Activated naive CD8-positive, alpha-beta T cell treated with anti-CD3 and anti-CD28 coated beads, Interleukin-2, amount 50 U/mL, for 16 hours (primary cell): ENCODE measurements at regions not wholly inside any gene's neighbourhood (a gene's known extent, or its start where the extent isn't known, plus 50 kb on each side); places are given as distances from the start of the nearest gene placed in this dataset.
"Not testable (repeated sequence)": the region's sequence is repeated elsewhere in the genome, so short reads cannot be mapped to it uniquely, and the experiment has no call there.

Source experiments
- DNase-seq: peaks from one replicate; pipeline ENCODE4 v3.0.0-alpha.2; 2020; ENCODE audit warnings: low read depth, low spot score

GRCh38 chr16:65740711-65741110 lies 618.8 kb upstream of the CDH11 start:
- no peak for DNase-seq

DNA sequence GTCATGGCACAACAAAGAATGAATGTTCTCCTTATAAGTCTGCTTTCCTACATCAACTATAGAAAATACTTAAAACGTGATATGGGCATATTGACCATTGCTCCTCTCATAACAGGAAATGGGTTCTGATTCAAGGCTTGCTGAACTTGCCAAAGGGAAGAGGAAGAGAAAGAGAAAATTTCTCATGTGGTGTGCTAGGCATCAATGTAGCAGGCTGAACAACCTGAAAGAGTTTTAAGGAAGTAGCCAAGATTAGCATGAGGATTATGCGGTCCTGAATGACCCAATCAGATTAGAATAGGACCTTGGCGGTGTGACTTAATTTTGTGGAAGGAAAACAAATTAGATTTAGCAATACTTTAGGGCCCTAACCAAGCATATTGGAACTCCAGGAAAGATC lies 617.7 kb upstream of the CDH11 start:
- no peak for DNase-seq

DNA sequence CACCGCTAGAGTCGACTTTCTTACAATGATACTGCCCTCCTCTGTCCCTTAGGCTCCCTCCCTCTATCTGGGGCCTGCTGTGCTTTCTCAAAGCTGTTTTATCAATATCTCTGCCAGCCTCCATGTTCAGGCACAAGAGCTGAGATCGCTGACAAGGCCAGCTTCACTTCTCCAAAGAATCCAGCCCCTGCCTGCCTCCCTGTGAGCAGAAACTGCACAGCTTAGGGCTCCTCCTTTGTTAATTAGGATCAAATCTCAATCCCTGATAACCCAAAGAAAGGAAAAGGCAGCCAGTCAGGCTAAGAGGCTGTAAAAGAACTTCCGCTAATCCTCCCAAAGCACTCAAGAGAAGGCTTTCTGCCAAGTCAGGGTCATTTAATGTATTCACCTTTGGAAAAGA lies 616.0 kb upstream of the CDH11 start:
- no peak for DNase-seq

DNA sequence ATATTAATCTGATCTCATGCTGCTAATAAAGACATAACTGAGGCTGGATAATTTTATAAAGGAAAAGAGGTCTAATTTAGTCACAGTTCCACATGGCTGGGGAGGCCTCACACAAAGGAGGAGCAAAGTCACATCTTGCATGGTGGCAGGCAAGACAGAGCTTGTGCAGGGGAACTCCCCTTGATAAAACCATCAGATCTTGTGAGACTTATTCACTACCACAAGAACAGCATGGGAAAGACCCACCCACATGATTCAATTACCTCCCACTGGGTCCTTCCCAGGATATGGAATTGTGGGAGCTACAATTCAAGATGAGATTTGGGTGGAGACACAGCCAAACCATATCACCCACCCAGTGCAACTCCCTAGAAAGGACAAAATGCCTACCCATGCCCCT lies 613.8 kb upstream of the CDH11 start:
- not testable (repeated sequence) for DNase-seq

DNA sequence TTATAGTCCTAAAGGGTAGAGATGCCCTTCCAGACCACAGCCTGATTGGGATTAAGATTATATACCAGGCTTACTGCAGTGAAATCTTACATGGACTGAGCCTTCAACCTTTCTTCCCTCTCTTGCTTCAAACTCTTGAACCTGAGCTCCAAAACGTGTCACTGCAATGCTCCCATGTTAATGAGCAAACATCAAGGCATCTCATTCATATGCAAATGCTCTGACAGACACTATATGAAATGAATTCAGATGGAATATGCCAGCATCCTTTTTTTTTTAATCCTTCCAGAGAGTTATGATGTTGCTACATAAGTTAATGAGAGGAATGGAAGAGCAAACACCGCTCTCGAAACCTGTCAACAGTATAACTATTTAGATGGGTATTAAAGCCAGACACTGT lies 611.9 kb upstream of the CDH11 start:
- DNase-seq, result no peak

DNA sequence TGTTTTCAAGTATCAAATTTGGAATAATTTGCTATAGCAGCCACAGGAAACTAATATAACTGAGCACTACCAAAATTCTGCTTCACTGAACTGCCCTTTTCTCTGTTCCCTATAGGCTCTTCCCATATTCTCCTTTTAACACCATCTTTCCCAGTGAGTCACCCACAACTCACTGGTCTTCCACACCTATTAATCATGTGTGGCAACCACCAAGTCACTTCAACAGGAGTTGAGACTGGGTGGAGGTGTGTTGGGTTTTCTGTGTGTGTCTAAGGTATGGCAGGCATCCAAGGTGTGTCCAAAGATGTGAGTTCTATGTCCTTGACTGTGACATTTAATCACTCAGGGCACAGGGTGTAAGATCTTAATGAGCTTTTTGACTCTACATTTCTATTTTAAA lies 610.0 kb upstream of the CDH11 start:
- DNase-seq, result no peak

GRCh38 chr16:65728652-65729051 lies 606.8 kb upstream of the CDH11 start:
- no peak for DNase-seq

DNA sequence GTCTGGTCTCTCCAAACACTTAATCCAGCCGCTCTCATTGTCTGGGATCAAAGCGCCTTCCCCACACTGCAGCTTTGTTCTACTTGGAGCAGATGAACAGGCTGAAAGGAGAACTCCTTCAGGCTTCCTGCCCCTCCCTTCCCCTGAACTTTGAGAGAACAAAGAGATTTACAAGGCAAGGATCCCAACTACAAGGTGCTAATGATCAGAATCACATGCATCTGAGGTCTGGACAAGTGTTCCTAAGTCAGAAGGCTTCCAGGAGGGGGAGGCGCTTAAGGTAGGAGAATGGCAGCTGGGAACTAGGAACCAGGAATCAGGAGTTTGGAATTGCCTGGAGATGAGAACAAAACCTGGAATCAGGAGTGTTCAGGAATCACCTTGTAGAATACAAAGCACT lies 606.3 kb upstream of the CDH11 start:
- no peak for DNase-seq

- no peak for DNase-seq
These were observed 605.8 kb upstream of the CDH11 start for GRCh38 chr16:65727534-65728137.

DNA sequence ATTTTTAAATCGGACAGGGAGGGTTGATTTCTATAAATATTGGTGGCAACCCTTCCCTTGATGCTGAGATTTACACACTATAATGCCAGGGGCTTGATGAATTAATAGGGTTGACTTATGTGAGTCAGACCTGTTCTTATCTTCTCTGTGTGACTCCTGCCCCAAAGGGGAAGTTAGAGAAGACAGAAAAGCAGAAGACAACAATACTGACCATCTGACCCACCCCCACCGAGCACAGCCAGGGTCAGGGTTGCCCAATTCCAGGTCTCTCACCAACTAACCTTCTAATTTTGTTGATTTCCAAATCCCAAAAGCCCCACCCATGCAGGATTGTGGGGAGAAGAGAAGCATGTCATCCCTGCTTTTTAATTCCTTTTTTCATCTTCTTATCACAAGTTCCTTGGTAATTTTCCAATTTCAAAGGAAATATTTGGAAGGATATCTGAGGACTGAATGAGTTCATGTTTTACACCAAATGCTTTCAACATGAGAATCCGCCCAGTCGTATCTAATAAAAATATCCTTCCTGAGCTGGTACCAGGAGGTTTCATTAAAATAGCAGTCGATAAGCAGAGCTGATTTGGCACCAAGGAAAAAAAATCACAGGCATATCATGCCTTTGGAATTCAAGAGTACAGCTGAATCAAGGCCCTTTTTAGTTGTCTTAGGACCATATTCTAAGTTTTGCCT lies 603.4 kb upstream of the CDH11 start:
- DNase-seq, result no peak

DNA sequence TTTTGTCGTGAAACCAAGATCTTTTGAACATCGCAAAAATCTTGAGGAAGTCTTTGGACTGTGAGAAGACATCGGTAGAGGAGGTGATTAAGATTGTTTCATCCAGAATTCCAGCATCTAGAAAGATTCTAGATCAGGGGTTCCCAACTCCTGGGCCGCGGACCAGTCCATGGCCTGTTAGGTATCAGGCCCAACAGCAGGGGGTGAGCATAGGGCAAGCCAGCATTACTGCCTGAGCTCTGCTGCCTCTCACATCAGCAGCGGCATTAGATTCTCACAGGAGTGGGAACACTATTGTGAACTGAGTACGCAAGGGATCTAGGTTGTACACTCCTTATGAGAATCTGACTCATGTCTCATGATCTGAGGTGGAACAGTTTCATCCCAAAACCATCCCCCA lies 600.6 kb upstream of the CDH11 start:
- DNase-seq, result no peak

- DNase-seq, result no peak
These were observed 596.0 kb upstream of the CDH11 start for GRCh38 chr16:65717846-65718245.

- no peak for DNase-seq
These were observed 595.2 kb upstream of the CDH11 start for GRCh38 chr16:65716737-65717700.

GRCh38 chr16:65713181-65713808 lies 591.4 kb upstream of the CDH11 start:
- no peak for DNase-seq

GRCh38 chr16:65710107-65710506 lies 588.2 kb upstream of the CDH11 start:
- no peak for DNase-seq

GRCh38 chr16:65704866-65705265 lies 583.0 kb upstream of the CDH11 start:
- no peak for DNase-seq

GRCh38 chr16:65702707-65703402 lies 581.0 kb upstream of the CDH11 start:
- no peak for DNase-seq

DNA sequence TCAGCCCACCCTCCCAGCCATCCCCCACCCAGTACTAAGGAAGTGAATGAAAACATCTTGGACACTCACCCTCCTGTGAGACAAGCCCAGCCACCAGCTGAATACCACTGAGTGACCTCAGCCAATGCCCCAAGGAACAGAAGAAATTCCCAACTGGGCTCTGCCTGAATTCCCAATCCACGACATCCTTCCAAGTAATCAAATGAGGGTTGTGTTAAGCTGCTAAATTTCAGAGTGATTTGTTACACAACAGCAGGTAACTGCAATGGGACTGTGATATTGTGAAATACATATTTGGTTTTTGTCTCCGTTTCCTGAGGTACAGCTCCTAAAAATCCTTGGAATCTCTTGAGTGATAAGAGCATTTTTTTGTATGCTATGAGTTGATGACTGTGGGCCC lies 578.7 kb upstream of the CDH11 start:
- DNase-seq, result no peak

DNA sequence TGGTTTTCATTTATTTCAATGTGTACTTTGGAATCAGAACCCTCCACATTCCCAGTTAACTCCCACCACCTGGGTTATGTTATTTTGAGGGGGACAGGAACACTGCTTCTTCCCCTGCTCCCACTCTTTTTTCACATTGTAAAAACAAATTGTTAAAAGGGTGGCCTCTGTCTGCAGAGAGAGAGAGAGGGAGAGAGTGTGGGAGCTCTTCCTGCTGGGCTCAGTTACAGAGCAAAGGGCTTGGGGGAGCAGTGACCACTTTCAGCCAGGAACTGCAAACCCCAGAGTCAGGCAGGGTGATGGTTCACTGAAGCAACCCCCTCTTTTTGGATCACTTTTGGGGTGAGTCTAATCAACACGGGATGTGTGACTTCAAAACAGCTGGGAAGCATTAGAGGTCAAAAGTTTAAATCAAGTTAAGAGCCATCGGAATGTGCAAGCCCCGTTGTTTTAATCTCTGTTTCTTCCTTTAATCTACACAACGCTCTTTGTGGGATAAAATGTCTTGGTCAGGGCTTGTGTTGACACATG lies 577.0 kb upstream of the CDH11 start:
- DNase-seq, result no peak

- no peak for DNase-seq
These were observed 575.7 kb upstream of the CDH11 start for GRCh38 chr16:65697521-65697920.

GRCh38 chr16:65697065-65697464 lies 575.2 kb upstream of the CDH11 start:
- no peak for DNase-seq
